Prostate gland (tissue), 2 donors: ENCODE measurements at regions not wholly inside any gene's neighbourhood (a gene's known extent, or its start where the extent isn't known, plus 50 kb on each side); places are given as distances from the start of the nearest gene placed in this dataset.

Experiments
- CTCF ChIP-seq, 4 experiments: fragments of 200-600 bp in 2 of 4; fragments of 450-650 bp in 2 of 4; sonication (generic) in 2 of 4; IDR thresholded peaks; 1 replicate in 3 of 4; 2 replicates in 1 of 4; pipeline ENCODE4 v1.5.1; 2016 to 2019; ENCODE audit warnings: antibody characterized with exemption in 4 of 4, mild to moderate bottlenecking in 2 of 4, moderate library complexity in 2 of 4
- POLR2A ChIP-seq: fragments of 450-650 bp; IDR thresholded peaks from one replicate; pipeline ENCODE4 v1.6.1; 2016; ENCODE audit warnings: antibody characterized with exemption, mild to moderate bottlenecking
- POLR2AphosphoS5 ChIP-seq: sonication (generic); formaldehyde crosslinking; IDR thresholded peaks from one replicate; pipeline ENCODE4 v1.6.1; 2017; ENCODE audit warnings: antibody characterized with exemption

- TF ChIP-seq CTCF (IDR thresholded peaks at IDR 0.05) = no peak
- no peak for TF ChIP-seq POLR2A
- no peak for TF ChIP-seq POLR2AphosphoS5
Measured at GRCh38 chr5:158456756-158457155, 597.8 kb upstream of the CLINT1 start.
